Stomach (tissue), 4 donors: ENCODE measurements at regions not wholly inside any gene's neighbourhood (a gene's known extent, or its start where the extent isn't known, plus 50 kb on each side); places are given as distances from the start of the nearest gene placed in this dataset.

Source experiments
- CTCF ChIP-seq, 7 experiments: fragments of 450-650 bp in 4 of 7; fragments of 200-600 bp in 3 of 7; sonication (generic) in 3 of 7; IDR thresholded peaks; one replicate each; pipeline ENCODE4 v1.5.1; 2016 to 2019; ENCODE audit warnings: antibody characterized with exemption in 7 of 7, control low read depth in 2 of 7, mild to moderate bottlenecking in 1 of 7
- EP300 ChIP-seq: sonication (generic); formaldehyde crosslinking; IDR thresholded peaks from one replicate; pipeline ENCODE4 v1.6.1; 2017; ENCODE audit warnings: antibody characterized with exemption
- POLR2A ChIP-seq, 4 donors: fragments of 450-650 bp; IDR thresholded peaks; one replicate each; pipeline ENCODE4 v1.6.1; 2016; ENCODE audit warnings: antibody characterized with exemption in 4 of 4, control low read depth in 2 of 4, mild to moderate bottlenecking in 1 of 4, moderate library complexity in 1 of 4
- POLR2AphosphoS5 ChIP-seq, 3 donors: sonication (generic); formaldehyde crosslinking; IDR thresholded peaks; one replicate each; pipeline ENCODE4 v1.6.1; 2016; ENCODE audit warnings: antibody characterized with exemption in 3 of 3

DNA sequence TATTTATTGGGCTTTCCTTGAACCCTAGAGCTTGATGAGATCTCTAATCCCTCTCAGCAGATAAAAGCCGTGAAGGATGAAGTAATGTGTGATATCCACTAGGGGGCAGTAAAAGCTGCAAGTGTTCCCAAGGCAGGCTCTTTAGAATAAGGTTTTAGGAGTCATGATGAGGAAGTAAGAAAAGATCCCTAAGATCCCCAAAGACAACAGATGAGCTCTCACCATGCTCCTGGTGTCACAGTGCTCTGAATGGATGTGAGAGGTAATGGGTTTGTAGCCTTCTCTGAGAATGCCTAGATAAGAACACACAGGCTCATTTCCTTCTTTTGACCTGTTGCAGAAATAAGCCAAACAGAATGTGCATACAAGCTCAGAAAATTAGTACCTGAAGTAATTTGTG lies 70.4 kb upstream of the ITPRID1 start:
- no peak for TF ChIP-seq POLR2AphosphoS5 (IDR thresholded peaks at IDR 0.05)
- peak in 5 of 7 experiments; percentile 41 to 73 (median 63) for TF ChIP-seq CTCF (IDR thresholded peaks at IDR 0.05)
- TF ChIP-seq POLR2A (IDR thresholded peaks at IDR 0.05) = no peak
- no peak for TF ChIP-seq EP300
